Rectal smooth muscle tissue (tissue), 1 donor: ENCODE measurements at regions not wholly inside any gene's neighbourhood (a gene's known extent, or its start where the extent isn't known, plus 50 kb on each side); places are given as distances from the start of the nearest gene placed in this dataset.

Source experiments
- H3K27ac ChIP-seq: one replicate; pipeline ENCODE4 v1.7.0; 2013; ENCODE audit warnings: low read depth, low read length, inconsistent platforms
- H3K27me3 ChIP-seq: one replicate; pipeline ENCODE4 v1.7.0; 2013; ENCODE audit warnings: low read length; ENCODE audit not compliant: control insufficient read depth, insufficient read depth
- H3K36me3 ChIP-seq: one replicate; pipeline ENCODE4 v1.7.0; 2013; ENCODE audit warnings: low read length; ENCODE audit not compliant: control insufficient read depth, insufficient read depth
- H3K4me1 ChIP-seq: one replicate; pipeline ENCODE4 v1.7.0; 2013; ENCODE audit warnings: low read length; ENCODE audit not compliant: control insufficient read depth, insufficient read depth
- H3K4me3 ChIP-seq: one replicate; pipeline ENCODE4 v1.7.0; 2013; ENCODE audit warnings: low read length
- H3K9ac ChIP-seq: one replicate; pipeline ENCODE4 v1.7.0; 2013; ENCODE audit warnings: low read length

GRCh38 chr4:79788884-79789283, 284.1 kb downstream of the ANTXR2 start:
- H3K27me3 ChIP-seq, result no peaks in the 10 kb centered on the region

GRCh38 chr4:79780129-79780528, 292.9 kb downstream of the ANTXR2 start:
- no peak overlapping the region for H3K27ac ChIP-seq
- H3K9ac ChIP-seq, result no peak overlapping the region
- H3K4me1 ChIP-seq, result no peaks in the 10 kb centered on the region
- H3K4me3 ChIP-seq, result no peak overlapping the region
- no peaks in the 10 kb centered on the region for H3K36me3 ChIP-seq
- no peaks in the 10 kb centered on the region for H3K27me3 ChIP-seq

More at GRCh38 chr4:79788884-79789283, 284.1 kb downstream of the ANTXR2 start:
- Histone ChIP-seq H3K4me1 (no peaks in the 10 kb centered on the region), H3K27ac (no peak overlapping the region), H3K4me3 (no peak overlapping the region), H3K9ac (no peak overlapping the region), H3K36me3 (no peaks in the 10 kb centered on the region)

- Histone ChIP-seq H3K36me3 (no peaks in the 10 kb centered on the region), H3K4me3 (no peak overlapping the region), H3K4me1 (no peaks in the 10 kb centered on the region), H3K9ac (no peak overlapping the region), H3K27me3 (no peaks in the 10 kb centered on the region), H3K27ac (no peak overlapping the region)
These were observed 300.5 kb downstream of the ANTXR2 start for GRCh38 chr4:79772510-79772909.

GRCh38 chr4:79764120-79764519, 308.9 kb downstream of the ANTXR2 start:
- Histone ChIP-seq H3K36me3 (no peaks in the 10 kb centered on the region), H3K27me3 (no peaks in the 10 kb centered on the region), H3K4me1 (no peaks in the 10 kb centered on the region), H3K4me3 (no peak overlapping the region), H3K27ac (no peak overlapping the region), H3K9ac (no peak overlapping the region)

GRCh38 chr4:79763486-79764075, 309.4 kb downstream of the ANTXR2 start:
- no peak overlapping the region for H3K4me3 ChIP-seq
- H3K9ac ChIP-seq, result no peak overlapping the region
- no peak overlapping the region for H3K27ac ChIP-seq
- H3K27me3 ChIP-seq, result no peaks in the 10 kb centered on the region
- no peaks in the 10 kb centered on the region for H3K4me1 ChIP-seq
- no peaks in the 10 kb centered on the region for H3K36me3 ChIP-seq

- Histone ChIP-seq H3K36me3 (no peaks in the 10 kb centered on the region), H3K27ac (no peak overlapping the region), H3K9ac (no peak overlapping the region), H3K4me1 (peaks cover 2% of the 10 kb centered on the region), H3K27me3 (no peaks in the 10 kb centered on the region), H3K4me3 (no peak overlapping the region)
These were observed 313.2 kb downstream of the ANTXR2 start for GRCh38 chr4:79759793-79760192.

- Histone ChIP-seq H3K9ac (no peak overlapping the region), H3K36me3 (no peaks in the 10 kb centered on the region), H3K4me1 (peaks cover 6% of the 10 kb centered on the region), H3K27ac (no peak overlapping the region), H3K4me3 (no peak overlapping the region), H3K27me3 (no peaks in the 10 kb centered on the region)
These were observed 315.4 kb downstream of the ANTXR2 start for GRCh38 chr4:79757600-79757999.

GRCh38 chr4:79756140-79756895, 316.7 kb downstream of the ANTXR2 start:
- H3K9ac ChIP-seq, result no peak overlapping the region
- H3K27me3 ChIP-seq, result no peaks in the 10 kb centered on the region
- H3K36me3 ChIP-seq, result no peaks in the 10 kb centered on the region
- H3K4me1 ChIP-seq, result peaks cover 6% of the 10 kb centered on the region
- H3K4me3 ChIP-seq, result no peak overlapping the region
- H3K27ac ChIP-seq, result no peak overlapping the region

GRCh38 chr4:79748835-79749234, 324.2 kb downstream of the ANTXR2 start:
- Histone ChIP-seq H3K27me3 (no peaks in the 10 kb centered on the region), H3K4me3 (no peak overlapping the region), H3K27ac (no peak overlapping the region), H3K4me1 (no peaks in the 10 kb centered on the region), H3K9ac (no peak overlapping the region), H3K36me3 (no peaks in the 10 kb centered on the region)

- no peaks in the 10 kb centered on the region for H3K36me3 ChIP-seq
- H3K4me3 ChIP-seq, result no peak overlapping the region
- H3K27me3 ChIP-seq, result no peaks in the 10 kb centered on the region
- H3K4me1 ChIP-seq, result no peaks in the 10 kb centered on the region
- no peak overlapping the region for H3K9ac ChIP-seq
- H3K27ac ChIP-seq, result no peak overlapping the region
These were observed 325.8 kb downstream of the ANTXR2 start for GRCh38 chr4:79747252-79747651.

GRCh38 chr4:79743014-79743413, 330.0 kb downstream of the ANTXR2 start:
- H3K4me3 ChIP-seq, result no peak overlapping the region

GRCh38 chr4:79739912-79740311, 331.9 kb upstream of the GK2 start:
- Histone ChIP-seq H3K27me3 (no peaks in the 10 kb centered on the region), H3K36me3 (no peaks in the 10 kb centered on the region), H3K4me1 (no peaks in the 10 kb centered on the region), H3K9ac (no peak overlapping the region), H3K4me3 (no peak overlapping the region), H3K27ac (no peak overlapping the region)

More at GRCh38 chr4:79743014-79743413, 330.0 kb downstream of the ANTXR2 start:
- H3K27me3 ChIP-seq, result no peaks in the 10 kb centered on the region
- no peaks in the 10 kb centered on the region for H3K36me3 ChIP-seq
- H3K4me1 ChIP-seq, result no peaks in the 10 kb centered on the region
- no peak overlapping the region for H3K9ac ChIP-seq
- no peak overlapping the region for H3K27ac ChIP-seq

GRCh38 chr4:79723507-79723906, 315.5 kb upstream of the GK2 start:
- Histone ChIP-seq H3K27ac (no peak overlapping the region), H3K4me3 (no peak overlapping the region)

More at GRCh38 chr4:79723507-79723906, 315.5 kb upstream of the GK2 start:
- Histone ChIP-seq H3K27me3 (no peaks in the 10 kb centered on the region), H3K9ac (no peak overlapping the region), H3K4me1 (no peaks in the 10 kb centered on the region), H3K36me3 (no peaks in the 10 kb centered on the region)
